ENCODE measurements at regions not wholly inside any gene's neighbourhood (a gene's known extent, or its start where the extent isn't known, plus 50 kb on each side); places are given as distances from the start of the nearest gene placed in this dataset.

DNA sequence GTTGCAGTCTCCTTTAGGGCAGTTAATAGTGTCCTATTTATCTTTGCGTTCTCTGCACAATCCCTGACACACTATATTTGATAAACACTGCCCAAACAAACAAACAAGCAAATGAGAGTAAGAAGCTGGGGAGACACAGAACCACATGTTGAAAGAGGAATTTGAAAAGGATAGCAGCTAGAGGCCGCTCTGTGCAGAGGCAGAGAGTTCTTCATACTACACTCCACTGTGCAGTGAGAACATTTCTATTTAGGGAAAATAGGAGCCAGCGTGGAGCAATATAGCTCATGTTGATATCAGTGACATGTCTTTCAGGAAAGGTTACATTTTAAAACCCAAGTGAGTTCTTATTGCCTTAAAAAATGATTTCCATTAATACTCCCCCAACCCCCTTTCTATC lies 140.3 kb upstream of the SEL1L start:
- no peak for DNase-seq

DNA sequence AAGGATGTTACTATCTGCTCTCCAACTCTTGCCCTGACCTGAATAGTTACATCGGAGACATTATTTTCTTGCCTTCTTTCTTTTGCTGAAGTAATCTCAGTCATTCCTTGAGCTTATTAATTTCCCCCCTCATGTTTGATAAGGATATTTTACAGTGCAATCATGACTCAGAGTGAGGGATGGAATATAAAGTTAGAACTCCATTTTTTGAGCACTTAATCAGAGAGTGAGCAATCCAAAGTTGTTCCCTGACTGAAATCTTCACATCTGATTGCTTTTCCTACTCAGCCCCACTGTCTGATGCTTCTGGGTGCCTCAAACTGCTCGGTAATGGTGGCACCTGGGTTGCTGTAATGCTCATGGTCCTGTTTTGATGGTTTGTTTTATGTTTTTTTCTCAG lies 142.7 kb upstream of the SEL1L start:
- no peak for DNase-seq

DNA sequence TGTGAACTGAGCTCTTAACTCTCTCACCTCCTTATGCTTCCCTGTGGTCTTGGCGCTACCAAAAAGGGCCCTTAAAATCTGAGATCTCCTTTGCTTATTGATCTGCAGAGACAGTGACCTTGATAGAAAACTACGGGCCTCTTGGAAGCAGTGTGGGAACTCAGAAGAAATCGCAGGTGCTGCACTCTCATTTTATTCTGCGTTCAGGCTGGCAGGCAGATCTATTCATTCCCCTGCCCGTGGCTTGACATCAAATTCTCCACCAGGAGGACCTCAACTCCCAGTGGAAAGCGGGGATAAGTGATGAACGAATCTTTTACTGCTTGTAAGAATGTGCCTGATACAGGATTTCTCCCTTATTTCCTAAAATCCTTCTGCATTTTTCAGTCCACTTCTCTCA lies 143.2 kb upstream of the SEL1L start:
- DNase-seq, result no peak

DNA sequence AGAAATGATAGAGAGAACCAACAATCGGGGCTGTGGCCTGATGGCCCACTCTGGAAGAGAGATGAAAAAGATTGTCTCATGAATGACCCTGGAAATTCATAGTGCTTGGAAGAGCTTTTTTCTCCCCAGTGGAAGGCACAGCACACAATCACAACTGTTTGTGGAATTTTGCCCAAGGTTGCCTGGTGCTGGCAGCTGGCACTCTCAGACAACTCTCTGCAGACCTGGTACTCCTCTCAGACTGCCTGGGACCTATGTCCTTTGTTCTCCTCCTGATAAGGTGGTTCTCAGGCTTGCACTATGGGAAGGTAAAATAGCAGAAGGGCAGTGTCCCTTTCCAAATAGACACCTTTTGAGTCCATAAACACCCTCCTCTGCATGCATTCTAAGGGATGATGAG lies 144.1 kb upstream of the SEL1L start:
- DNase-seq, result no peak

GRCh38 chr14:81679226-81679625 lies 145.6 kb upstream of the SEL1L start:
- DNase-seq, result no peak

GRCh38 chr14:81681541-81681940 lies 147.9 kb upstream of the SEL1L start:
- DNase-seq, result no peak

DNA sequence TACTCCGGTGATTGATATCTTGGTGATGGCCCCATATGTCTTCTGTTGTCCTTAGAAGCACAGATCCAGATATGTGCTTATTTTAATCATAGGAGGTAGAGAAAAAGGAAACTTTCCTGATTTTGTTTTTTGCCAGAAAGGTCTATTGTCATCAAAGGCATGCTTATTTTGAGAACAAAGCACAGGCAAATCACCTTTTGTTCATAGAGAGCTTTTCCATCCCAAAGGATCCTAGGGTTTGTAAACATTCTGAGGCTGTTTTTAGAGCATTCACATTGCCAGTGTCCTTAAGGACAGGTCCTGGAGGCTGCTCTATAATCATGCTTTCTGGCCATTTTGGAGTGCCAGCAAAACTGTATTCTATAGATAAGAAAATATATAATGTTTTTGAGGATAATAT lies 148.5 kb upstream of the SEL1L start:
- no peak for DNase-seq

DNA sequence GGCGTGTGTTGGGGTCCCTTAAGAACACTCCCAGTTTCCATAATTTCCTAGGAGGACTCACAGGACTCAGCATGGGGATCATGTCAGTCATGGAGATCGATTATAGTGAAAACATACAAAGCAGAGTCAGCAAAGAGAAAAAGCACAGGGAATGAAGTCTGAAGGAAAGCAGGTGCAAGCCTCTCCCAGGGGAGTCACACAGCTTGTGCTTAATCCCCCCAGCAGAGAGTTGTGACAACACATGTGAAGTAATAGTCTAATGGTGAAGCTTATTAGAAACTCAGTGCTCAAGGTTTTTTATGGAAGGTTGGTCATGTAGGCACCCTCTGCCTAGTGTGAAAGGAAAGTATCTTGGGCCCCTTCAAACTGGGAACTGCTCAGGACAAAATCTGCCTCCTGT lies 149.0 kb upstream of the SEL1L start:
- no peak for DNase-seq

DNA sequence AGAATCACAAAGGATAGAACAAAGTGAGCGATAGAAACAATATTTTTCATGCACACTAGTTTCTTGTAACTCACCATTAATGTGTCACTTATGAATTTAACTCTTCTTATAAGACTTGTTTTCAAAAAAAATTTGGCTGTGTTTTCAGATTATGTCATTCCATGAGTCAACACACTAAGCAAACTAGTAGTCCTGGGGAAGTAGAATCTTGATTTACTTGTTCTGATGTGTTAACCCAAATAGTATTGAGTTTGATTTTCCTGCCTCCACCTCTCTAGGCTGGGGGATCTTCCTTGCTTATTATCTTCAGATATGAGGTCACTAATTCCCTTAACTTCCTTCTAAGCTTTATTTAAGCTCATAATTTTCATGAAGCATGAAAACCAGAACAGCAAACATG lies 151.0 kb upstream of the SEL1L start:
- no peak for DNase-seq

- DNase-seq, result no peak
Observed at GRCh38 chr14:81686512-81686911, 152.9 kb upstream of the SEL1L start.

GRCh38 chr14:81691931-81692330 lies 158.3 kb upstream of the SEL1L start:
- no peak for DNase-seq

- no peak for DNase-seq
Observed at GRCh38 chr14:81694419-81694818, 160.8 kb upstream of the SEL1L start.

- no peak for DNase-seq
Observed at GRCh38 chr14:81709681-81710080, 176.0 kb upstream of the SEL1L start.

DNA sequence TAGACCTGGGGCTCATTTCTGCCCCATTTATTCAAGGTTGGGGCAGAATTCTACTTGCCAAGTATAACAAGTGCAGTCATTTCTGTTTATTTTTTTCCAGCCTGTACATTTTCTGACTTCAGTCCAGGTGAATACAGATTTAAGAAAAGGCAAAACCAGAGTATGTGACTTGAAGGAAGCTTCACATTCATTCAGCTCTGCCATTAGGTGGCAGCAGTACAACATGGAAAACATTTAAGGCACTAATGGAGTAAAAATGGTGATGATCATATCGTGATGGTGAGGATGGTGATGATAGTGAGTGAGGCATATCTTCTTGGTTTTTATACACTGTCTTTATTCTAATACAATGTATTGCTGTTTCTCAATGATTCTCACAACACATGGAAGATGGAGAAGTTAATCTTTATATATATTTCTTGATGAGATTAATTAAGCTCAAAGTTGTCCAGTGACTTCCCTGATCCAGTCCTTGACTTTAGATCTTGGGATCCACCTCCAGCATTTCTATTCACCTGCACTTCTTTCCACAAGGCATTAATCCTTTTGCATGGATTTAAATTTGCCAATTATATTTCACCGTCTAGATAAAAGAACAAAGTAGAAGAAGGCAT lies 176.7 kb upstream of the SEL1L start:
- no peak for DNase-seq

- no peak for DNase-seq
Observed at GRCh38 chr14:81715731-81716130, 182.1 kb upstream of the SEL1L start.

- no peak for DNase-seq
Observed at GRCh38 chr14:81716953-81717352, 183.3 kb upstream of the SEL1L start.

GRCh38 chr14:81723956-81724355 lies 190.3 kb upstream of the SEL1L start:
- DNase-seq, result no peak

DNA sequence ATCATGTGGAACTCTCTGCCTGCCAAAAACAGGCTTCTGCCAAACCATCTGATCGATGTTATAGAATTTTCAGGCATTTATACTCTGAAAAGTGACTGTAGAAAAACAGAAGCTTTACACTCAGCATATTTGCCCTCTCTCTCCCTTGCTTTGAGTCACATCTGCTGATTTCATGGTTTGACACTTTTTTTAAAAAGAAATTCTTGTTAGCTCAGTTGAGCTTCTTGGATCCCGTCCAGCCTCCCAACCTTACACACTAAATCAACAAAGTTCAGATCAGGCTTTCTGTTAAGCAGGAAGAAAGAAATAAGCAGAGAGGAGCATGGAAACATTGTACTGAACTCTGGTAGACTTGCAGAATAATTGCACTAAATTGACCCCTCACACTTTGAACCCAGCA lies 193.6 kb upstream of the SEL1L start:
- no peak for DNase-seq

- DNase-seq, result no peak
Observed at GRCh38 chr14:81728447-81728846, 194.8 kb upstream of the SEL1L start.

DNA sequence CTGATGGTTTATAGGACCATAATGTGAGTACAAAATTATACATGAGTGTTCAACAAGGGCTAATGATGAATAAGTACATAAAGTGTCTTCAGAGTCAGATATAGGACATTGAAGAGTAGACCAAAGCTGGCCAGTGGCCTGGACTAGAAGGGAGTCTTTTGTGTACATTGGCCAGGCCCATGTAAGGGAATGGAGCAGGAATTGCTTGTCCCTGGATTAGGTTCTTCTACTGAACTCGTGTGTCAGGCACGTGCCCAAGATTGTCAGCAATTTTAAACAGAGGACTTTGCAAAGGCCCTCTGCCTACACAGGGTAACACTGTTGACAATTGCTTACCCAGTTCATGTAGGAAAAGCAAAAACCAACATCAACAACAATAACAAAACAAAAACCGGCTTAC lies 196.0 kb upstream of the SEL1L start:
- no peak for DNase-seq

DNA sequence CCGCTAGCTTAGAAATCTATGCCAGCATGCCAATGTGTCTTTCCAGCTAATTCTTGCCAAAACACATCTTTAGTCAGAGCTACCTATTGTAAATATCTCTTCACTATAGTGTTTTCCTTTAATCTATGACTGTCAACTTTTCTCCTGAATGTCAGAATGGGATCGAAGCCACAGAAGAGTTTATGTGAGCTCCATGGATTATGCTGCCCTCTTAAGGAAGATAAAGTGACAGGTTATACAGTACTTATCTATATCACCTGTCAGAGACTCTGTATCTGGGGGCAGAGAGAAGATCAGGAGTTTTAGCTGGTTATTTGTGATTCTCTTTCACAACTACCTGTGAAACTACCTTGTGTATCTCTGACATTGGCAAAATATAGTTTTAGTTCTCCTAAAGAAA lies 204.3 kb upstream of the SEL1L start:
- no peak for DNase-seq

DNA sequence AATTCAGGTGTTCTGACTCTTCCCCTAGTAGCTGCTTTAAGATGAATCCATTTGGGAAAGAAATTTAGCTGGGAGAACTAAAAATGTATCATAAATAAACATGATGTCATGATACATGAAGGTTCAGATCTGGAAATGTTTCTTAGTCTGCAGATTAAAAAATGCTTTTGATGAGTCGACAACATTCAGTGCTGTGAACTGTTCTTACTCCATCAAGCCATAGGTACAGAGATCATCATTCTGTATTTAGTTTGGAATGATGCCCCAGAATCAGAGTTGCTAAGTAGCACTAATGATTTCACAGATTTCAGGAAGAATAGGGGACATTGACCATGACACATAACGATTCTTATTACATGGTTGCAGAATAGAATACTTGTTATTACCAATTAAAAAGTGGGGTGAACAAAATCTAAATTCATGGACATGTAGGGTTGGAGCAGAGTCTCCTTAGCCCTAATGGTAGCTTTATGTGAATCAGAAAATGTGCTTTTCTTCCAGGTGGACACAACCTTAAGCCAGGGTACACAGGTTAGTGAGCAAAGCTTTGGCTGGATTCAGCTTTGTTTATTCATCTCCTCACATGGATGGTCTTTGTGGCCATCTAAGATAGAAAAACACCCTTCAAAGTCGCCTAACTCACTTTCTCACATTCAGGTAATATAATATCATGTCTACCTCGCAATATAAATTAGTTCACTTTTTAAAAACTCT lies 205.4 kb upstream of the SEL1L start:
- no peak for DNase-seq

- DNase-seq, result no peak
Observed at GRCh38 chr14:81743605-81744004, 210.0 kb upstream of the SEL1L start.

DNA sequence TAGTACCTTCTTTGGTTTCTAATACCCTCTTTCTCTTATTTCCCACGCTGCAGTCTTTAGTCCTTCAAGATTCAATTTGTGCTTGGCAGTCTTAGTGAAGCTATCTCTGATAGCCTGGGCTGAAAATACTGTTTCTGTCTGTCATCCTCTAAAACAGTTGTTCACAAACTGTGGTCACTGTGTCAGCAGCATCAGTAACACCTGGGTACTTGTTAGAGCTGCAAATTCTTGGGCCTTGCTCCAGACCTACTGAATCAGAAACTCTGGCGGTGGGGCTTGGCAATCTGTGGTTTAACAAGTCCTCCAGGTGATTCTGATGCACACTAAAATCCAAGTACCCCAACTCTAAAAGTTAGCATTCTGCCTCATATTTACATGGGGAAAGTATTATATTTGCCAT lies 217.5 kb upstream of the SEL1L start:
- no peak for DNase-seq

DNA sequence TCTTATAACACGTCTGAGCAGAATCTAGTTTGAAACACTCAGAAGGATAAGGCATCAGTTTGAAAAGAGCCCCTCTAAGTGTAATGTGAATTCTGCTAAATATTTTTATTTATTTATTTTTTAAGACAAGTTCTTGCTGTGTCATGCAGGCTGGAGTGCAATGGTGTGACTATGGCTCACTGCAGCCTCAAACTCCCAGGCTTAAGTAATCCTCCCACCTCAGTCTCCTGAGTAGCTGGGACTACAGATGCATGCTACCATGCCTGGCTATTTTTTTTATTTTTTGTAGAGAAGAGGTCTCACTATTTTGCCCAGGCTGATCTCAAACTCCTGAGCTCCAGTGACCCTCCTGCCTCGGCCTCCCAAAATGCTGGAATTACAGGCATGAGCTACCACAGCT lies 225.9 kb upstream of the SEL1L start:
- DNase-seq, result no peak

All from CD4-positive, alpha-beta T cell treated with Interleukin-1 beta for 1 hour (primary cell).